ENCODE measurements at regions not wholly inside any gene's neighbourhood (a gene's known extent, or its start where the extent isn't known, plus 50 kb on each side); places are given as distances from the start of the nearest gene placed in this dataset.

DNA sequence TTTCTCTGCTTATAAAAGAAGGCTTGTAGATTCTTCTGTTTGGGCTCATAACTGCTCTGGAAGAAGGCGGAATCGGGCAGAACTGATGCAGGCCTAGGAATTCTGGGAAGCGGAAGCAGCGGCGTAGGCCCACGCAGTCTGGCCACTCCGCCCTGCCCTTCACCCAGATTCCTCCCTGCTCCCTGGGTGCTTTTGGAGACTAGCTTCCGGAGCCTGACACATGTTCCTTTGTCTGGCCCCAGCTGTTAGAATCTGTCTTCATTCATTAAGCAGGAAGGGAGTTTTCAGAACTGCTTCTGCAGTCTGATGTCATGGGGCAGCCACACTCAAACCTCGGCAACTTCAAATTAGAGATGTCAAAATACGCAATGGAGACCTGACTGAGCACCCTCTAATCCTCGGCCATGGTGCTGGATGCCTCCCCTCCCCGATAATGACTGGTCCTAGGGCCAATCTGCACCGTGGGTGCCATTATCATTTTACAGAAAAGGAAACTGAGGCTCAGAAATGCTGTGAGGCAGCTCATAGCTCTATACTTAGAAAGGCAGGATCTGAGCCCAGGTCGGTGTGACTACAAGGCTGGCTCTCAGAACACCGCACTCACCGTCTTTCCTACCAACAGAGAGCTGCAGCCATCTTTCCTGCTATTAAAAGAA is 275.7 kb downstream of the MYCN start:
- no peak for DNase-seq

DNA sequence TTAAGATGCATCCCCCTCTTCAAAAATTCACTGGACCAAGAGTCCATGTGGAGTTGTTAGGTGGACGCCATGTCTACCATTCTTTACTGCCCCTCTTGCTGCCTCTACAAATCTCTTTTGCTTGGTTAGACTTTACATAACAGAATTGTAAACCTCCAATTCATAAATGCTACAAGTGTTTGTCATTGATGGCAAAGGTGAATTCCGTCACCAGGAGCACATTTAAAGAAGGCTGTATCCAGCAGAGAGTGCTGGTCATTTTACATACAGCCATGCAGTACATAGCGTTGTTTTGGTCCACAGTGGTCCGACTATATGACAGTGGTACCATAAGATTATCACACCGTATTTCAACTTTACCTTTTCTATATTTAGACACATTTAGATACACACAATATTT is 274.5 kb downstream of the MYCN start:
- H3K4me1 Mint-ChIP-seq: no peaks in the 10 kb centered on the region

More for the DNA sequence above, 275.7 kb downstream of the MYCN start:
- intact Hi-C loops (cut with micrococcal nuclease): no loop called here
- ChIA-PET POLR2A (no interaction called here), CTCF (no interaction called here)
- ATAC-seq (ENCODE audit: low read depth): no peak
- TF ChIP-seq, protein P1, sequence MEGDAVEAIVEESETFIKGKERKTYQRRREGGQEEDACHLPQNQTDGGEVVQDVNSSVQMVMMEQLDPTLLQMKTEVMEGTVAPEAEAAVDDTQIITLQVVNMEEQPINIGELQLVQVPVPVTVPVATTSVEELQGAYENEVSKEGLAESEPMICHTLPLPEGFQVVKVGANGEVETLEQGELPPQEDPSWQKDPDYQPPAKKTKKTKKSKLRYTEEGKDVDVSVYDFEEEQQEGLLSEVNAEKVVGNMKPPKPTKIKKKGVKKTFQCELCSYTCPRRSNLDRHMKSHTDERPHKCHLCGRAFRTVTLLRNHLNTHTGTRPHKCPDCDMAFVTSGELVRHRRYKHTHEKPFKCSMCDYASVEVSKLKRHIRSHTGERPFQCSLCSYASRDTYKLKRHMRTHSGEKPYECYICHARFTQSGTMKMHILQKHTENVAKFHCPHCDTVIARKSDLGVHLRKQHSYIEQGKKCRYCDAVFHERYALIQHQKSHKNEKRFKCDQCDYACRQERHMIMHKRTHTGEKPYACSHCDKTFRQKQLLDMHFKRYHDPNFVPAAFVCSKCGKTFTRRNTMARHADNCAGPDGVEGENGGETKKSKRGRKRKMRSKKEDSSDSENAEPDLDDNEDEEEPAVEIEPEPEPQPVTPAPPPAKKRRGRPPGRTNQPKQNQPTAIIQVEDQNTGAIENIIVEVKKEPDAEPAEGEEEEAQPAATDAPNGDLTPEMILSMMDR (IDR thresholded peaks at IDR 0.05): no peak
- H3K36me3 Mint-ChIP-seq (ENCODE audit: low read depth): no peaks in the 10 kb centered on the region
- no peak overlapping the region for H3K27ac Mint-ChIP-seq
- no peaks in the 10 kb centered on the region for H3K27me3 Mint-ChIP-seq
- H3K4me1 Mint-ChIP-seq: no peaks in the 10 kb centered on the region
- no peak overlapping the region for H3K4me3 Mint-ChIP-seq
- H3K9me3 Mint-ChIP-seq: peaks cover 2% of the 10 kb centered on the region

DNA sequence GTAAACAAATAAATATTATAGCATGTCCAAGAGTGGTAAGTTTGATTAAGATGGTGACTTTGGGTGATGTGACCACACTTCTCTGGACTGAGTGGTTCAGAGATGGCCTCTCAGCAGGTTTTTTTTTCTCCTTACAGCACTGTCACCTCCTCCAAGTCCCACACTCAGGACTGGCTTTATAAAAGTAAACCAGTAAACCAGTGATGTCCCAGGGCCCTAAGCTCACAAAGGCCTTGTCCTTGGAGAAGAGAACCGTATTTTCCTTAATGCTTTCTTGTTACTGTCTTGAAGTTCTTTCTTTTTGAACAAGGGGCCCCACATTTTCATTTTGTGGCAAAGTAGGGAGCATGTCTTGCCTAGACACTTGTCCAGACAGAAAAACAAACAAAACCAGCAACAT is 274.0 kb downstream of the MYCN start:
- Mint-ChIP-seq H3K27me3 (no peaks in the 10 kb centered on the region), H3K36me3 (ENCODE audit: low read depth) (no peaks in the 10 kb centered on the region), H3K4me1 (no peaks in the 10 kb centered on the region), H3K27ac (no peak overlapping the region), H3K9me3 (peaks cover 8% of the 10 kb centered on the region), H3K4me3 (no peak overlapping the region)
- TF ChIP-seq, protein P1 (IDR thresholded peaks at IDR 0.05): no peak
- ChIA-PET CTCF (no interaction called here), POLR2A (no interaction called here)
- DNase-seq: no peak
- ATAC-seq (ENCODE audit: low read depth): no peak
- intact Hi-C loops (cut with micrococcal nuclease): no loop called here

More for the DNA sequence above, 274.5 kb downstream of the MYCN start:
- Mint-ChIP-seq H3K27ac (no peak overlapping the region), H3K9me3 (peaks cover 8% of the 10 kb centered on the region), H3K36me3 (ENCODE audit: low read depth) (no peaks in the 10 kb centered on the region), H3K27me3 (no peaks in the 10 kb centered on the region), H3K4me3 (no peak overlapping the region)
- POLR2A ChIA-PET: no interaction called here
- TF ChIP-seq, protein P1 (IDR thresholded peaks at IDR 0.05): no peak
- intact Hi-C loops (cut with micrococcal nuclease): no loop called here
- ATAC-seq (ENCODE audit: low read depth) (no peak), DNase-seq (no peak)
- CTCF ChIA-PET: no interaction called here

DNA sequence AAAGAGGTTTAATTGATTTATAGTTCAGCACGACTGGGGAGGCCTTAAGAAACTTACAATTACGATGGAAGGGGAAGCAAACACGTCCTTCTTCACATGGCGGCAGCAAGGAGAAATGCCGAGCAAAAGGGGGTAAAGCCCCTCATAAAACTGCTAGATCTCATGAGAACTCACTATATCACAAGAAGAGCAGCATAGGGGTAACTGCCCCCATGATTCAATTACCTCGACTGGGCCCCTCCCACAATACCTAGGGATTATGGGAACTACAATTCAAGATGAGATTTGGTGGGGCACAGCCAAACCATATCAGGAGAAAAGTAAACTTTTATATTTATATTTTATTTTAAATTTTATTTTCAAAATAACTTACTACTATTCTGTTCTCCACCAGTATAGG is 272.0 kb downstream of the MYCN start:
- no peak for DNase-seq
- H3K36me3 Mint-ChIP-seq (ENCODE audit: low read depth): no peaks in the 10 kb centered on the region
- peaks cover 13% of the 10 kb centered on the region for H3K9me3 Mint-ChIP-seq
- no peak overlapping the region for H3K27ac Mint-ChIP-seq
- no peaks in the 10 kb centered on the region for H3K27me3 Mint-ChIP-seq
- TF ChIP-seq, protein P1 (IDR thresholded peaks at IDR 0.05): no peak
- POLR2A ChIA-PET: no interaction called here
- CTCF ChIA-PET: no interaction called here
- intact Hi-C loops (cut with micrococcal nuclease): no loop called here
- no peaks in the 10 kb centered on the region for H3K4me1 Mint-ChIP-seq
- no peak overlapping the region for H3K4me3 Mint-ChIP-seq
- ATAC-seq (ENCODE audit: low read depth): no peak

DNA sequence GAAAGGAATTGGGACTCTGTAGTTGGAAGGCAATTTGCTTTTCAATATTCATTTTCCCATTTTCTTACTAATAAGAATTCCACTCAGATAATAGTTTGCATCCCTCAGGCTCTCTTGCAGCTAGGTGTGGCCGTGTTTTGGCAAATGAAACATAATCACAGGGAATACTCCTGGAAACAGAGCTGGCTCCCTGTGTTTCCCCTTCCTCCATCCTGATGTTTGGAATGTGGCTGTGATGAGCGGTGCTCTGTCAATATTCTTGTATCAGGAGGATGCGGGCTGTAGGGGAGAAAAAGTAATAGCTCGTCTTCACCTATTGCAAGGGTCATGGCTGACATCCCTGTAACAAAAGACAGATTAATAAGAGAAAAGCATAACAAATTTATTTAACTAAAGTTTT is 271.0 kb downstream of the MYCN start:
- no peak for DNase-seq
- TF ChIP-seq, protein P1 (IDR thresholded peaks at IDR 0.05): no peak
- no peak overlapping the region for H3K27ac Mint-ChIP-seq
- H3K4me3 Mint-ChIP-seq: no peak overlapping the region
- H3K4me1 Mint-ChIP-seq: no peaks in the 10 kb centered on the region
- CTCF ChIA-PET: no interaction called here
- peaks cover 13% of the 10 kb centered on the region for H3K9me3 Mint-ChIP-seq
- intact Hi-C loops (cut with micrococcal nuclease): no loop called here
- no peaks in the 10 kb centered on the region for H3K36me3 Mint-ChIP-seq (ENCODE audit: low read depth)
- no peak for ATAC-seq (ENCODE audit: low read depth)
- POLR2A ChIA-PET: no interaction called here
- H3K27me3 Mint-ChIP-seq: no peaks in the 10 kb centered on the region

Measured in activated B cell treated with CpG ODN at 0.5 μM for 24 hours (primary cell).